H9 (cell line): ENCODE measurements at regions not wholly inside any gene's neighbourhood (a gene's known extent, or its start where the extent isn't known, plus 50 kb on each side); places are given as distances from the start of the nearest gene placed in this dataset.
A peak's percentile ranks its signal among the peaks of the same experiment; 100 is the strongest.

ENCODE experiments used
- DNase-seq: peaks from one replicate; pipeline ENCODE4 v3.0.0-alpha.2; 2017
- H2AFZ ChIP-seq: one replicate; pipeline ENCODE4 v1.6.1; 2013; ENCODE audit warnings: mild to moderate bottlenecking, low read length, control low read depth, moderate library complexity
- H2AK5ac ChIP-seq: 2 replicates; pipeline ENCODE4 v1.6.1; 2013; ENCODE audit warnings: low read length, control low read depth, mixed read lengths; ENCODE audit not compliant: insufficient read length
- H2BK120ac ChIP-seq: one replicate; pipeline ENCODE4 v1.6.1; 2013; ENCODE audit warnings: low read depth, mild to moderate bottlenecking, low read length, control low read depth, inconsistent platforms; ENCODE audit not compliant: poor library complexity, severe bottlenecking
- H2BK12ac ChIP-seq: 2 replicates; pipeline ENCODE4 v1.6.1; 2013; ENCODE audit warnings: low read length, control low read depth, mixed read lengths, low read depth; ENCODE audit not compliant: insufficient read length
- H2BK15ac ChIP-seq: 2 replicates; pipeline ENCODE4 v1.6.1; 2013; ENCODE audit warnings: low read depth, low read length, control low read depth
- H2BK20ac ChIP-seq: one replicate; pipeline ENCODE4 v1.6.1; 2013; ENCODE audit warnings: low read depth, mild to moderate bottlenecking, low read length, control low read depth, inconsistent platforms; ENCODE audit not compliant: poor library complexity, severe bottlenecking
- H2BK5ac ChIP-seq: 2 replicates; pipeline ENCODE4 v1.6.1; 2013; ENCODE audit warnings: low read length, control low read depth, mixed read lengths; ENCODE audit not compliant: insufficient read length
- H3K14ac ChIP-seq: 2 replicates; pipeline ENCODE4 v1.6.1; 2013; ENCODE audit warnings: low read length, control low read depth; ENCODE audit not compliant: insufficient read depth
- H3K18ac ChIP-seq: 2 replicates; pipeline ENCODE4 v1.6.1; 2013; ENCODE audit warnings: low read depth, mild to moderate bottlenecking, mixed read lengths, low read length, control low read depth; ENCODE audit not compliant: insufficient read length
- H3K23ac ChIP-seq: 2 replicates; pipeline ENCODE4 v1.6.1; 2013; ENCODE audit warnings: low read length, control low read depth, mixed read lengths, low read depth; ENCODE audit not compliant: insufficient read length
- H3K23me2 ChIP-seq: 2 replicates; pipeline ENCODE4 v1.6.1; 2013; ENCODE audit warnings: low read depth, mild to moderate bottlenecking, mixed read lengths, low read length, control low read depth; ENCODE audit not compliant: insufficient read length, poor library complexity, severe bottlenecking
- H3K27ac ChIP-seq: 2 replicates; pipeline ENCODE4 v1.5.1; 2013; ENCODE audit warnings: low read length, control low read depth, mixed read lengths, low read depth; ENCODE audit not compliant: insufficient read length
- H3K27me3 ChIP-seq: 2 replicates; pipeline ENCODE4 v1.6.1; 2013; ENCODE audit warnings: low read length, control low read depth, inconsistent platforms; ENCODE audit not compliant: insufficient read depth
- H3K4ac ChIP-seq: 2 replicates; pipeline ENCODE4 v1.6.1; 2013; ENCODE audit warnings: low read depth, mild to moderate bottlenecking, control low read depth, inconsistent platforms, low read length, moderate library complexity
- H3K4me1 ChIP-seq: 2 replicates; pipeline ENCODE4 v1.6.1; 2013; ENCODE audit warnings: low read length, control low read depth, inconsistent platforms; ENCODE audit not compliant: insufficient read depth
- H3K4me2 ChIP-seq: 2 replicates; pipeline ENCODE4 v1.6.1; 2013; ENCODE audit warnings: low read length, control low read depth, mixed read lengths; ENCODE audit not compliant: insufficient read length, insufficient read depth
- H3K56ac ChIP-seq: 2 replicates; pipeline ENCODE4 v1.6.1; 2013; ENCODE audit warnings: low read depth, mild to moderate bottlenecking, mixed read lengths, low read length, control low read depth; ENCODE audit not compliant: insufficient read length
- H3K79me1 ChIP-seq: 2 replicates; pipeline ENCODE4 v1.6.1; 2013; ENCODE audit warnings: low read depth, mild to moderate bottlenecking, moderate library complexity, low read length, control low read depth, inconsistent platforms; ENCODE audit not compliant: insufficient read depth, poor library complexity, severe bottlenecking
- H3K79me2 ChIP-seq: 2 replicates; pipeline ENCODE4 v1.6.1; 2013; ENCODE audit warnings: low read length, control low read depth, inconsistent platforms; ENCODE audit not compliant: insufficient read depth
- H3K9ac ChIP-seq: 2 replicates; pipeline ENCODE4 v1.6.1; 2013; ENCODE audit warnings: low read length, control low read depth, mixed read lengths; ENCODE audit not compliant: insufficient read length; ENCODE audit errors: extremely low read depth
- H3K9me3 ChIP-seq: one replicate; pipeline ENCODE4 v1.6.1; 2013; ENCODE audit warnings: low read depth, low read length, inconsistent platforms; ENCODE audit not compliant: control insufficient read depth
- H3T11ph ChIP-seq: one replicate; pipeline ENCODE4 v1.6.1; 2013; ENCODE audit warnings: mild to moderate bottlenecking, low read length, control low read depth, inconsistent platforms
- H4K20me1 ChIP-seq: one replicate; pipeline ENCODE4 v1.6.1; 2013; ENCODE audit not compliant: control insufficient read depth, insufficient read length, insufficient read depth
- H4K5ac ChIP-seq: 2 replicates; pipeline ENCODE4 v1.6.1; 2013; ENCODE audit warnings: low read depth, mild to moderate bottlenecking, mixed read lengths, low read length, control low read depth; ENCODE audit not compliant: insufficient read length
- H4K8ac ChIP-seq: replicated peaks from 2 replicates; pipeline ENCODE4 v1.6.1; 2013; ENCODE audit warnings: low read length, control low read depth, mixed read lengths, low read depth; ENCODE audit not compliant: insufficient read length
- H4K91ac ChIP-seq: 2 replicates; pipeline ENCODE4 v1.6.1; 2013; ENCODE audit warnings: low read depth, mild to moderate bottlenecking, moderate library complexity, mixed read lengths, low read length, control low read depth; ENCODE audit not compliant: insufficient read length
- H3K27ac Mint-ChIP-seq, 3 experiments: 2 replicates in 2 of 3; 3 replicates in 1 of 3; pipeline ENCODE4 v1.8.0; 2020 to 2021; ENCODE audit warnings: mixed read lengths in 3 of 3, mild to moderate bottlenecking in 1 of 3, moderate library complexity in 1 of 3
- H3K27me3 Mint-ChIP-seq: 2 replicates; pipeline ENCODE4 v1.8.0; 2021; ENCODE audit warnings: low read depth, mild to moderate bottlenecking, moderate library complexity, mixed read lengths
- H3K36me3 Mint-ChIP-seq, 3 experiments: 2 replicates in 2 of 3; 3 replicates in 1 of 3; pipeline ENCODE4 v1.8.0; 2020 to 2021; ENCODE audit warnings: low read depth in 3 of 3, mixed read lengths in 3 of 3; ENCODE audit not compliant: insufficient read depth in 1 of 3
- H3K4me1 Mint-ChIP-seq, 2 experiments: 2 replicates each; pipeline ENCODE4 v1.8.0; 2020; ENCODE audit warnings: mixed read lengths in 2 of 2
- H3K4me3 Mint-ChIP-seq, 2 experiments: 2 replicates in 1 of 2; 3 replicates in 1 of 2; pipeline ENCODE4 v1.8.0; 2020 to 2021; ENCODE audit warnings: mild to moderate bottlenecking in 2 of 2, mixed read lengths in 2 of 2, moderate library complexity in 1 of 2
- H3K9me3 Mint-ChIP-seq, 2 experiments: 2 replicates in 1 of 2; 3 replicates in 1 of 2; pipeline ENCODE4 v1.8.0; 2020; ENCODE audit warnings: mild to moderate bottlenecking in 2 of 2, mixed read lengths in 2 of 2, moderate library complexity in 1 of 2
- WGBS: extraction: QIAGEN DNeasy Blood & Tissue Kit; methylation state at CpG from one replicate; pipeline ENCODE4 v1.1.7; 2013; ENCODE audit warnings: missing lambda C conversion rate, low lambda C conversion rate, mixed read lengths; ENCODE audit not compliant: insufficient read length; ENCODE audit errors: extremely low coverage; 5-methylcytosine and 5-hydroxymethylcytosine counted together
- TF ChIP-seq, protein P1 (sequence below): fragments of 200-600 bp; sonication (generic); conservative IDR thresholded peaks from 3 replicates; pipeline ENCODE4 v1.8.0; 2021; ENCODE audit warnings: antibody characterized with exemption, mild to moderate bottlenecking

DNA sequence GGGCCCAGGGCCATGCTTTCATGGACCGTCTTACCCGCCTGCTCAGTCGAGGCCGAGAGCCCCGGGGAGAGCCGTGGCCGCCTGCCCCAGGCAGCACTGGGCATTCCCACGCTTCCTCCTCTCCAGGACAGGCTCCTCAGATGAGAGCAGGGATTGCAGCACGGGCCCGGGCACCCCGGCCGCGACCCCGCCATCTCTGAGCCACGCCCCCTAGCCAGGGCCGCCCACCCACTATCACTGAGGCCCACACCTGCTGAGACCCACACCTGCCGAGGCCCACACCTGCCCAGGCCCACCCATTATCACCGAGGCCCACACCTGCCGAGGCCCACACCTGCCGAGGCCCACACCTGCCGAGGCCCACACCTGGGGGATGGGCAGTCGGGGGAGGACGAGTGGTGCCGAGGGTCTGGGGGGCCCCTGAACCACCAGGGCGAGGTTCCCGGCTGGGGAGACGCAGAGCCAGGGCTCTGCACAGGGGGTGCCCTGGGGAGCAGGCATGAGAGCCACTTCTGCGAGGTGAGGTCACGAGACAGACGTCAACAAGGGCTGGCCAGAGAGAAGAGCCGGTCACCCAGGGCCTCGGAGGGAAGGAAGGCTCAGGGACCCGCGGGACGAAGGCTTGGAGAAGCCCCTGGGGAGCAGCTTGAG, 235.6 kb downstream of the ERMARD start:
- Histone ChIP-seq H3K9me3 (no peaks in the 10 kb centered on the region), H2BK15ac (no peak overlapping the region), H3K27me3 (no peaks in the 10 kb centered on the region), H3K23ac (no peak overlapping the region), H3K79me2 (no peaks in the 10 kb centered on the region), H3K18ac (no peak overlapping the region), H3K79me1 (no peaks in the 10 kb centered on the region), H2BK5ac (no peak overlapping the region), H3K4me2 (no peak overlapping the region), H3K14ac (0 out of 2 replicates have a peak overlapping the region, but pooled peaks have one; percentile 34), H3K23me2 (no peaks in the 10 kb centered on the region), H3K4me1 (no peaks in the 10 kb centered on the region), H2BK20ac (no peak overlapping the region), H2AK5ac (no peak overlapping the region), H4K8ac (no peak overlapping the region), H3T11ph (no peak overlapping the region), H3K27ac (no peak overlapping the region), H4K91ac (no peak overlapping the region), H2BK12ac (no peak overlapping the region), H2BK120ac (no peak overlapping the region), H3K56ac (no peak overlapping the region), H4K5ac (no peak overlapping the region), H2AFZ (no peak overlapping the region), H3K4ac (no peak overlapping the region), H3K9ac (no peak overlapping the region), H4K20me1 (no peaks in the 10 kb centered on the region)
- Mint-ChIP-seq H3K9me3 (no peaks in the 10 kb centered on the region), H3K27me3 (peaks cover 1% of the 10 kb centered on the region; the same call in 1 of the 2 replicates), H3K36me3 (no peaks in the 10 kb centered on the region), H3K4me1 (no peaks in the 10 kb centered on the region), H3K4me3 (no peak overlapping the region), H3K27ac (peak overlapping the region in 1 of 3 experiments; percentile 18; a peak in 1 of 7 replicates)
- no peak for DNase-seq
- TF ChIP-seq, protein P1, sequence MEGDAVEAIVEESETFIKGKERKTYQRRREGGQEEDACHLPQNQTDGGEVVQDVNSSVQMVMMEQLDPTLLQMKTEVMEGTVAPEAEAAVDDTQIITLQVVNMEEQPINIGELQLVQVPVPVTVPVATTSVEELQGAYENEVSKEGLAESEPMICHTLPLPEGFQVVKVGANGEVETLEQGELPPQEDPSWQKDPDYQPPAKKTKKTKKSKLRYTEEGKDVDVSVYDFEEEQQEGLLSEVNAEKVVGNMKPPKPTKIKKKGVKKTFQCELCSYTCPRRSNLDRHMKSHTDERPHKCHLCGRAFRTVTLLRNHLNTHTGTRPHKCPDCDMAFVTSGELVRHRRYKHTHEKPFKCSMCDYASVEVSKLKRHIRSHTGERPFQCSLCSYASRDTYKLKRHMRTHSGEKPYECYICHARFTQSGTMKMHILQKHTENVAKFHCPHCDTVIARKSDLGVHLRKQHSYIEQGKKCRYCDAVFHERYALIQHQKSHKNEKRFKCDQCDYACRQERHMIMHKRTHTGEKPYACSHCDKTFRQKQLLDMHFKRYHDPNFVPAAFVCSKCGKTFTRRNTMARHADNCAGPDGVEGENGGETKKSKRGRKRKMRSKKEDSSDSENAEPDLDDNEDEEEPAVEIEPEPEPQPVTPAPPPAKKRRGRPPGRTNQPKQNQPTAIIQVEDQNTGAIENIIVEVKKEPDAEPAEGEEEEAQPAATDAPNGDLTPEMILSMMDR = no peak
- WGBS = no CpG with 5 or more reads among the region's 35 CpGs
